Heart left ventricle (tissue), 13 donors: ENCODE measurements at regions not wholly inside any gene's neighbourhood (a gene's known extent, or its start where the extent isn't known, plus 50 kb on each side); places are given as distances from the start of the nearest gene placed in this dataset.

Source experiments
- POLR2A ChIP-seq, 2 donors: fragments of 450-650 bp; IDR thresholded peaks; one replicate each; pipeline ENCODE4 v1.6.1; 2017; ENCODE audit warnings: antibody characterized with exemption in 2 of 2, mild to moderate bottlenecking in 2 of 2, moderate library complexity in 2 of 2
- TF ChIP-seq, protein P1 (sequence below), 12 donors: fragments of 200-600 bp; sonication (generic) in 4 of 12; IDR thresholded peaks; one replicate each; pipeline versions ENCODE4 v1.5.0 to v1.8.0; 2018 to 2022; ENCODE audit warnings: antibody characterized with exemption in 12 of 12, mild to moderate bottlenecking in 5 of 12
- donor health status: ischemic (EF 13 %, LVEDD 7.1; RV severe dilation, severe dysfunction).
- donor health status: DM: no; HTN: yes; CAD: no.
- donor health status: DM: no; HTN: no; CAD: no.
- donor health status: ischemic (EF 25% LVEDD 6.9; RV normal size, moderate dysfunction).
- donor health status: ischemic (EF 25% LVEDD 5.7; RV mildly dilated, moderate dysfunction).
- donor health status: ischemic (EF 35%, LVEDD 5.7; RV mildly dilated, moderate dysfunction).
- donor health status: nonischemic (EF 11% LVEDD 7.7; RV severe dilation, severe dysfunction).
- donor health status: DM: yes; HTN: yes; CAD: no.
- donor health status: PGD.
- donor health status: ischemic (EF 29% LVEDD 5.4; RV normal size, mild dysfunction).
- donor health status: nonischemic (EF 23%, LVEDD 6.1; RV moderate dilation, normal function).

DNA sequence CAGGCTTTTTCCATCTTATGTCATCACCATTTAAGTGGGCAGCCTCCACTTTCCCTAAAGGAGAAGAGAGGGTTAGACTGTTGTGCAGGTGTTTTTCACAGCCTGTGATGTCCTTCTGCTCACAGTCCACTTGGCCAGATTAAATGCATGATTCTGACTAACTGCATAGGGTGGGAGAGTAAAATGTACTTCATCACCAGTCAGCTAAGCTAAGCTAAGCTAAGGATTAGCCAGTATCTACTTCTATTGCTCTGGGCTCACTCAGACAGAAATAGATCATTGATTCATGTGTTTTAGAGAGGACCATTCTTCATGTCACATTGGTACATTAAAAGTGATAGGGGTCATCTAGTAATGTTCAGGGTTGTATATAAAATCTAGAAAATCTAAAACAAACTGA is 1013.1 kb downstream of the NTRK3 start:
- no peak for TF ChIP-seq POLR2A (IDR thresholded peaks at IDR 0.05)
- TF ChIP-seq, protein P1, sequence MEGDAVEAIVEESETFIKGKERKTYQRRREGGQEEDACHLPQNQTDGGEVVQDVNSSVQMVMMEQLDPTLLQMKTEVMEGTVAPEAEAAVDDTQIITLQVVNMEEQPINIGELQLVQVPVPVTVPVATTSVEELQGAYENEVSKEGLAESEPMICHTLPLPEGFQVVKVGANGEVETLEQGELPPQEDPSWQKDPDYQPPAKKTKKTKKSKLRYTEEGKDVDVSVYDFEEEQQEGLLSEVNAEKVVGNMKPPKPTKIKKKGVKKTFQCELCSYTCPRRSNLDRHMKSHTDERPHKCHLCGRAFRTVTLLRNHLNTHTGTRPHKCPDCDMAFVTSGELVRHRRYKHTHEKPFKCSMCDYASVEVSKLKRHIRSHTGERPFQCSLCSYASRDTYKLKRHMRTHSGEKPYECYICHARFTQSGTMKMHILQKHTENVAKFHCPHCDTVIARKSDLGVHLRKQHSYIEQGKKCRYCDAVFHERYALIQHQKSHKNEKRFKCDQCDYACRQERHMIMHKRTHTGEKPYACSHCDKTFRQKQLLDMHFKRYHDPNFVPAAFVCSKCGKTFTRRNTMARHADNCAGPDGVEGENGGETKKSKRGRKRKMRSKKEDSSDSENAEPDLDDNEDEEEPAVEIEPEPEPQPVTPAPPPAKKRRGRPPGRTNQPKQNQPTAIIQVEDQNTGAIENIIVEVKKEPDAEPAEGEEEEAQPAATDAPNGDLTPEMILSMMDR (IDR thresholded peaks at IDR 0.05), result no peak
